GM19397 (cell line): ENCODE measurements at regions not wholly inside any gene's neighbourhood (a gene's known extent, or its start where the extent isn't known, plus 50 kb on each side); places are given as distances from the start of the nearest gene placed in this dataset.
"Not testable (repeated sequence)": the region's sequence is repeated elsewhere in the genome, so short reads cannot be mapped to it uniquely, and the experiment has no call there.

Experiments used
- ATAC-seq: cut with Tn5 transposase; IDR thresholded peaks from one replicate; pipeline ENCODE4 v1.9.1; 2021; ENCODE audit warnings: mild to moderate bottlenecking, moderate library complexity; ENCODE audit not compliant: unreplicated experiment

- no peak for ATAC-seq
Observed at GRCh38 chr1:172914501-172915144, 136.1 kb downstream of the TNFSF18 start.

GRCh38 chr1:172915271-172915670 is 135.5 kb downstream of the TNFSF18 start:
- no peak for ATAC-seq

GRCh38 chr1:172916116-172916515 is 134.6 kb downstream of the TNFSF18 start:
- ATAC-seq = no peak

- ATAC-seq = no peak
Observed at GRCh38 chr1:172917972-172918371, 132.8 kb downstream of the TNFSF18 start.

- ATAC-seq = no peak
Observed at GRCh38 chr1:172918478-172918877, 132.3 kb downstream of the TNFSF18 start.

GRCh38 chr1:172926070-172926469 is 124.7 kb downstream of the TNFSF18 start:
- no peak for ATAC-seq

- ATAC-seq = no peak
Observed at GRCh38 chr1:172928412-172928811, 122.3 kb downstream of the TNFSF18 start.

GRCh38 chr1:172929006-172929405 is 121.7 kb downstream of the TNFSF18 start:
- ATAC-seq = no peak

GRCh38 chr1:172930142-172930541 is 120.6 kb downstream of the TNFSF18 start:
- ATAC-seq = no peak

GRCh38 chr1:172931340-172931739 is 119.4 kb downstream of the TNFSF18 start:
- ATAC-seq = no peak

GRCh38 chr1:172931761-172932160 is 119.0 kb downstream of the TNFSF18 start:
- ATAC-seq = no peak

GRCh38 chr1:172932981-172933380 is 117.8 kb downstream of the TNFSF18 start:
- ATAC-seq = no peak

- ATAC-seq = no peak
Observed at GRCh38 chr1:172934417-172934762, 116.4 kb downstream of the TNFSF18 start.

- ATAC-seq = no peak
Observed at GRCh38 chr1:172935062-172935592, 115.6 kb downstream of the TNFSF18 start.

GRCh38 chr1:172936088-172936645 is 114.6 kb downstream of the TNFSF18 start:
- no peak for ATAC-seq

GRCh38 chr1:172938681-172939080 is 112.1 kb downstream of the TNFSF18 start:
- ATAC-seq = no peak

GRCh38 chr1:172939475-172939874 is 111.3 kb downstream of the TNFSF18 start:
- ATAC-seq = no peak

- no peak for ATAC-seq
Observed at GRCh38 chr1:172940174-172940855, 110.4 kb downstream of the TNFSF18 start.

GRCh38 chr1:172941471-172941870 is 109.3 kb downstream of the TNFSF18 start:
- ATAC-seq = no peak

- no peak for ATAC-seq
Observed at GRCh38 chr1:172941945-172942344, 108.8 kb downstream of the TNFSF18 start.

- not testable (repeated sequence) for ATAC-seq
Observed at GRCh38 chr1:172943138-172943537, 107.6 kb downstream of the TNFSF18 start.

- no peak for ATAC-seq
Observed at GRCh38 chr1:172944931-172945330, 105.8 kb downstream of the TNFSF18 start.
